ENCODE measurements at regions not wholly inside any gene's neighbourhood (a gene's known extent, or its start where the extent isn't known, plus 50 kb on each side); places are given as distances from the start of the nearest gene placed in this dataset.
"Not testable (repeated sequence)": the region's sequence is repeated elsewhere in the genome, so short reads cannot be mapped to it uniquely, and the experiment has no call there.

- DNase-seq; H4K91ac ChIP-seq (ENCODE audit: low read length); H2BK5ac ChIP-seq (ENCODE audit: low read depth, low read length, poor library complexity, severe bottlenecking); H3K4me2 ChIP-seq (ENCODE audit: low read length, poor library complexity, severe bottlenecking); H2AK5ac ChIP-seq (ENCODE audit: low read length, severe bottlenecking); H3K4ac ChIP-seq (ENCODE audit: low read depth in 1 of 2, low read length in 2 of 2); H3K18ac ChIP-seq (ENCODE audit: low read depth in 1 of 2, low read length in 2 of 2); H3K14ac ChIP-seq (ENCODE audit: low read length in 2 of 2); H3K4me3 ChIP-seq (ENCODE audit: insufficient read depth in 1 of 2, low read depth in 1 of 2, low read length in 2 of 2); H3K23ac ChIP-seq (ENCODE audit: low read length in 2 of 2); H3K4me1 ChIP-seq (ENCODE audit: control insufficient read depth, insufficient read depth, low read depth, low read length); H3K27ac ChIP-seq (ENCODE audit: low read length, poor library complexity, severe bottlenecking); H3K79me1 ChIP-seq (replicated peaks; ENCODE audit: low read length, poor library complexity, severe bottlenecking); H3K9me3 ChIP-seq (ENCODE audit: control insufficient read depth, low read length); H4K8ac ChIP-seq (ENCODE audit: low read length); H2AFZ ChIP-seq (ENCODE audit: low read depth, low read length); H2BK12ac ChIP-seq (ENCODE audit: low read length in 2 of 2); H3K36me3 ChIP-seq (ENCODE audit: control insufficient read depth in 1 of 2, insufficient read depth in 2 of 2, low read depth in 1 of 2, low read length in 2 of 2); H3K27me3 ChIP-seq (ENCODE audit: control insufficient read depth in 1 of 2, insufficient read depth in 1 of 2, low read length in 2 of 2); H2BK120ac ChIP-seq (ENCODE audit: low read depth, low read length); H3K9ac ChIP-seq (ENCODE audit: low read length); H2BK15ac ChIP-seq (ENCODE audit: low read depth, poor library complexity, severe bottlenecking): not testable (repeated sequence)
- no CpG with 5 or more reads among the region's 2 CpGs for WGBS
Measured at GRCh38 chr1:810949-811348, 112.8 kb upstream of the SAMD11 start.

- H2AK5ac ChIP-seq (ENCODE audit: low read length, severe bottlenecking); H3K9me3 ChIP-seq (ENCODE audit: control insufficient read depth, low read length); H3K27me3 ChIP-seq (ENCODE audit: control insufficient read depth in 1 of 2, insufficient read depth in 1 of 2, low read length in 2 of 2); H2BK15ac ChIP-seq (ENCODE audit: low read depth, poor library complexity, severe bottlenecking); H3K27ac ChIP-seq (ENCODE audit: low read length, poor library complexity, severe bottlenecking); H3K23ac ChIP-seq (ENCODE audit: low read length in 2 of 2); H3K4ac ChIP-seq (ENCODE audit: low read depth in 1 of 2, low read length in 2 of 2); H3K79me1 ChIP-seq (replicated peaks; ENCODE audit: low read length, poor library complexity, severe bottlenecking); H2BK12ac ChIP-seq (ENCODE audit: low read length in 2 of 2); H3K18ac ChIP-seq (ENCODE audit: low read depth in 1 of 2, low read length in 2 of 2); H3K4me3 ChIP-seq (ENCODE audit: insufficient read depth in 1 of 2, low read depth in 1 of 2, low read length in 2 of 2); H2AFZ ChIP-seq (ENCODE audit: low read depth, low read length); H3K4me1 ChIP-seq (ENCODE audit: control insufficient read depth, insufficient read depth, low read depth, low read length); H2BK120ac ChIP-seq (ENCODE audit: low read depth, low read length); H3K14ac ChIP-seq (ENCODE audit: low read length in 2 of 2); H3K36me3 ChIP-seq (ENCODE audit: control insufficient read depth in 1 of 2, insufficient read depth in 2 of 2, low read depth in 1 of 2, low read length in 2 of 2); H3K4me2 ChIP-seq (ENCODE audit: low read length, poor library complexity, severe bottlenecking); H3K9ac ChIP-seq (ENCODE audit: low read length); H2BK5ac ChIP-seq (ENCODE audit: low read depth, low read length, poor library complexity, severe bottlenecking); H4K91ac ChIP-seq (ENCODE audit: low read length); H4K8ac ChIP-seq (ENCODE audit: low read length): not testable (repeated sequence)
- peak; percentile 1 for DNase-seq
- WGBS: 50% methylated on average over 2 of the region's 5 CpGs
Measured at GRCh38 chr1:812535-813127, 111.1 kb upstream of the SAMD11 start.

GRCh38 chr1:814543-814942, 109.2 kb upstream of the SAMD11 start:
- not testable (repeated sequence) for H3K36me3 ChIP-seq (ENCODE audit: control insufficient read depth in 1 of 2, insufficient read depth in 2 of 2, low read depth in 1 of 2, low read length in 2 of 2); H3K4me3 ChIP-seq (ENCODE audit: insufficient read depth in 1 of 2, low read depth in 1 of 2, low read length in 2 of 2)
- WGBS: no CpG with 5 or more reads among the region's 7 CpGs

GRCh38 chr1:815147-815922, 108.4 kb upstream of the SAMD11 start:
- H3K36me3 ChIP-seq (ENCODE audit: control insufficient read depth in 1 of 2, insufficient read depth in 2 of 2, low read depth in 1 of 2, low read length in 2 of 2): peaks cover 6 to 15% of the 10 kb centered on the region in 2 experiments
- not testable (repeated sequence) for H3K27ac ChIP-seq (ENCODE audit: low read length, poor library complexity, severe bottlenecking); H3K79me1 ChIP-seq (replicated peaks; ENCODE audit: low read length, poor library complexity, severe bottlenecking); H3K14ac ChIP-seq (ENCODE audit: low read length in 2 of 2); H3K4ac ChIP-seq (ENCODE audit: low read depth in 1 of 2, low read length in 2 of 2); H3K9me3 ChIP-seq (ENCODE audit: control insufficient read depth, low read length); H2AK5ac ChIP-seq (ENCODE audit: low read length, severe bottlenecking); H2BK12ac ChIP-seq (ENCODE audit: low read length in 2 of 2); H2BK120ac ChIP-seq (ENCODE audit: low read depth, low read length); DNase-seq; H3K4me3 ChIP-seq (ENCODE audit: insufficient read depth in 1 of 2, low read depth in 1 of 2, low read length in 2 of 2); H3K4me1 ChIP-seq (ENCODE audit: control insufficient read depth, insufficient read depth, low read depth, low read length); H2BK15ac ChIP-seq (ENCODE audit: low read depth, poor library complexity, severe bottlenecking); H3K4me2 ChIP-seq (ENCODE audit: low read length, poor library complexity, severe bottlenecking); H3K9ac ChIP-seq (ENCODE audit: low read length); H4K91ac ChIP-seq (ENCODE audit: low read length); H4K8ac ChIP-seq (ENCODE audit: low read length); H2AFZ ChIP-seq (ENCODE audit: low read depth, low read length); H3K23ac ChIP-seq (ENCODE audit: low read length in 2 of 2); H3K18ac ChIP-seq (ENCODE audit: low read depth in 1 of 2, low read length in 2 of 2); H3K27me3 ChIP-seq (ENCODE audit: control insufficient read depth in 1 of 2, insufficient read depth in 1 of 2, low read length in 2 of 2); H2BK5ac ChIP-seq (ENCODE audit: low read depth, low read length, poor library complexity, severe bottlenecking)
- 100% methylated on average over 3 of the region's 4 CpGs for WGBS

More at GRCh38 chr1:814543-814942, 109.2 kb upstream of the SAMD11 start:
- not testable (repeated sequence) for H3K9ac ChIP-seq (ENCODE audit: low read length); H2BK15ac ChIP-seq (ENCODE audit: low read depth, poor library complexity, severe bottlenecking); H3K9me3 ChIP-seq (ENCODE audit: control insufficient read depth, low read length); H3K27ac ChIP-seq (ENCODE audit: low read length, poor library complexity, severe bottlenecking); H3K79me1 ChIP-seq (replicated peaks; ENCODE audit: low read length, poor library complexity, severe bottlenecking); H3K14ac ChIP-seq (ENCODE audit: low read length in 2 of 2); H3K27me3 ChIP-seq (ENCODE audit: control insufficient read depth in 1 of 2, insufficient read depth in 1 of 2, low read length in 2 of 2); H4K91ac ChIP-seq (ENCODE audit: low read length); H3K4me2 ChIP-seq (ENCODE audit: low read length, poor library complexity, severe bottlenecking); DNase-seq; H3K18ac ChIP-seq (ENCODE audit: low read depth in 1 of 2, low read length in 2 of 2); H2BK5ac ChIP-seq (ENCODE audit: low read depth, low read length, poor library complexity, severe bottlenecking); H4K8ac ChIP-seq (ENCODE audit: low read length); H2AK5ac ChIP-seq (ENCODE audit: low read length, severe bottlenecking); H3K4ac ChIP-seq (ENCODE audit: low read depth in 1 of 2, low read length in 2 of 2); H2AFZ ChIP-seq (ENCODE audit: low read depth, low read length); H3K4me1 ChIP-seq (ENCODE audit: control insufficient read depth, insufficient read depth, low read depth, low read length); H2BK120ac ChIP-seq (ENCODE audit: low read depth, low read length); H2BK12ac ChIP-seq (ENCODE audit: low read length in 2 of 2); H3K23ac ChIP-seq (ENCODE audit: low read length in 2 of 2)
